A172 (cell line): ENCODE measurements at regions not wholly inside any gene's neighbourhood (a gene's known extent, or its start where the extent isn't known, plus 50 kb on each side); places are given as distances from the start of the nearest gene placed in this dataset.

Experiments
- DNase-seq: peaks from one replicate; pipeline ENCODE4 v3.0.0-alpha.2; 2015; ENCODE audit warnings: low spot score

- DNase-seq: no peak
These were observed 467.5 kb downstream of the VRK1 start for GRCh38 chr14:97264516-97265230.

GRCh38 chr14:97266653-97267052 lies 469.5 kb downstream of the VRK1 start:
- DNase-seq: no peak

GRCh38 chr14:97267509-97267908 lies 470.3 kb downstream of the VRK1 start:
- DNase-seq: no peak

- DNase-seq: no peak
These were observed 470.9 kb downstream of the VRK1 start for GRCh38 chr14:97268097-97268496.

- DNase-seq: no peak
These were observed 473.1 kb downstream of the VRK1 start for GRCh38 chr14:97270308-97270707.

GRCh38 chr14:97271451-97271960 lies 474.3 kb downstream of the VRK1 start:
- DNase-seq: no peak

- no peak for DNase-seq
These were observed 476.4 kb downstream of the VRK1 start for GRCh38 chr14:97273540-97273939.

GRCh38 chr14:97274626-97275025 lies 477.4 kb downstream of the VRK1 start:
- no peak for DNase-seq

GRCh38 chr14:97275276-97275675 lies 478.1 kb downstream of the VRK1 start:
- no peak for DNase-seq

GRCh38 chr14:97276573-97276972 lies 479.4 kb downstream of the VRK1 start:
- no peak for DNase-seq

GRCh38 chr14:97277711-97278110 lies 480.5 kb downstream of the VRK1 start:
- no peak for DNase-seq

GRCh38 chr14:97280526-97280925 lies 483.3 kb downstream of the VRK1 start:
- peak; percentile 18 for DNase-seq

GRCh38 chr14:97281741-97282140 lies 484.6 kb downstream of the VRK1 start:
- DNase-seq: no peak

GRCh38 chr14:97282210-97283004 lies 485.2 kb downstream of the VRK1 start:
- no peak for DNase-seq

- DNase-seq: no peak
These were observed 485.8 kb downstream of the VRK1 start for GRCh38 chr14:97283005-97283403.

- peak; percentile 14 for DNase-seq
These were observed 486.2 kb downstream of the VRK1 start for GRCh38 chr14:97283426-97283825.

GRCh38 chr14:97283841-97284240 lies 486.7 kb downstream of the VRK1 start:
- no peak for DNase-seq

GRCh38 chr14:97287956-97288355 lies 490.8 kb downstream of the VRK1 start:
- DNase-seq: no peak

GRCh38 chr14:97290065-97290464 lies 492.9 kb downstream of the VRK1 start:
- DNase-seq: no peak

GRCh38 chr14:97290977-97291376 lies 493.8 kb downstream of the VRK1 start:
- DNase-seq: no peak

- no peak for DNase-seq
These were observed 496.5 kb downstream of the VRK1 start for GRCh38 chr14:97293659-97294058.

GRCh38 chr14:97295108-97295710 lies 498.0 kb downstream of the VRK1 start:
- DNase-seq: no peak

- no peak for DNase-seq
These were observed 499.0 kb downstream of the VRK1 start for GRCh38 chr14:97296176-97296575.
